Stimulated activated CD8-positive, alpha-beta memory T cell treated with anti-CD3 and anti-CD28 coated beads, Interleukin-15, amount 100 ng/mL, for 24 hours (primary cell): ENCODE measurements at regions not wholly inside any gene's neighbourhood (a gene's known extent, or its start where the extent isn't known, plus 50 kb on each side); places are given as distances from the start of the nearest gene placed in this dataset.
"Not testable (repeated sequence)": the region's sequence is repeated elsewhere in the genome, so short reads cannot be mapped to it uniquely, and the experiment has no call there.

Experiments used
- DNase-seq: peaks from one replicate; pipeline ENCODE4 v3.0.0-alpha.2; 2020; ENCODE audit warnings: low read depth

DNA sequence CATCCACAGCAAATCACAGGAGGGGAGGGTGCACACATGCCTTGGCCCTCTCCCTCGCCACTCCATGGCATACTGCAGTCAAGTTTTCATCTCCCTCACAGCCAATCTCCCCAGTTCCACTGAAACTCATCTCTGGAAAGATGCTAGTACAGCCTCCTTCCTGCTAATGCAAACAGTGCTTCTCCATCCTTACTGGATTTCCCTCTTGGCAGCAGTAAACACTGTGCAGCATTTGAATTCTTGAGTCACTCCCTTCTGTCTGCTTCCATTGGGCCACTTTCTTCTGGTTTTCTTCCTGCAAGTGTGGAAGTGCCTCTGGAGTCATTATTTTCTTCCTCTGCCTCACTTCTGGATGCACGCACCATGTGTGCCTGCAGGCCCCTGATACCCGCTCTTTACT is 460.3 kb downstream of the QKI start:
- no peak for DNase-seq

DNA sequence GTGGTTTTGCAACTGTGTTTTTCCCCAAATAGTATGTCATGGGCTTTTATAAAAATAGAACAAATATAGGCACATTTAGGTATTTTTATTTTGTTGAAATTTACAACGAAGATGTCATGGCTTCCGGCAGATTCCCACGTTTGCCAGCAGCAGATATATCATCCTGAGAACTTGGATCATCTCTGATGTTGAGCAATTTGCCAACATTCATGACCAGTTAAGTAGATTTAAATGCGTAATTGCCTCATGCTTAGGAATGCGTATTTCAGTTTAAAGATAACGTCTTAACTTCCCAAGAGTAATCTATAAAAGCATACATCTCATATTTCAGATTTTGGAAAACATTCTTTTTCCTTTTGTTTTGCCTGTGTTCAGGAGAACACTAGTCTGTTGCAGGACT is 457.8 kb downstream of the QKI start:
- no peak for DNase-seq

- DNase-seq, result no peak
Measured at GRCh38 chr6:163871616-163872015, 457.1 kb downstream of the QKI start.

DNA sequence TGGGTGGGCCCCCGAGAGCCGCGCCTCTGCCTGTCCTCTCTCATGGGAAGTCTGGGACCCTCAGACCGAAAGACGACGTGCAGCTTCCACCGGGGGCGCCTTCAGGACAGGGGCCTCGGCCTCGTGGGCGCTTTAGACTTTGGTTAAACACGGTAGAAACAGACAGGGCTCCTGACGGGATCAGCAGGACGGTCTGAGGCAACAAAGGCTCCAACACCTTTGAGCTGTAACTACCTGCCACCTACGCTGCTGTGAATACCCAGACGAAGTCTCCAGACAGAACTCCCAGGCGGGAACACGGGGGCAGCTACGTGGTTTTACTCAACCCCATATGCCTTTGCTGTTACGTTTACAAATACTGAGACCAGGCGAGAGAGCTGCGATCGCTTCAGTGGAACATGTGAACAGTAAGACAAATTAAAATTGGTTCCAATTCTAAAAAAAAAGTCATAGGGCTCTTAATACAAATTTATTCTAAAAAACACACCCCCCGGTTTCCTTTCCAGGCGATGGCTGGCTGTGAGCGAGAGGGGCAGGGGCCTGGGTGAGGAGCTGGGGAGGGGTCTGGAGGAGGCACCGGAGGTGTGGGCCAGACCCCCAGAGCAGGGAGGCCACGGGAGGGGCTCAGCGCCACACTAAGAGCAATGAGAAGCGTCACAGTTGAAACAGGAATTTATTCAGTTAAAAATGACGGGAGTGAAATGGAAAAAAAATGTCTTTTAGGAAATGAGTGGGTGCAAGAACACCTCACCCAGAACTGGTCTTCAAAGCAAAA is 453.2 kb downstream of the QKI start:
- no peak for DNase-seq

- no peak for DNase-seq
Measured at GRCh38 chr6:163866192-163866591, 451.7 kb downstream of the QKI start.

- no peak for DNase-seq
Measured at GRCh38 chr6:163863565-163863964, 449.0 kb downstream of the QKI start.

GRCh38 chr6:163862701-163863100 is 448.2 kb downstream of the QKI start:
- DNase-seq, result no peak

DNA sequence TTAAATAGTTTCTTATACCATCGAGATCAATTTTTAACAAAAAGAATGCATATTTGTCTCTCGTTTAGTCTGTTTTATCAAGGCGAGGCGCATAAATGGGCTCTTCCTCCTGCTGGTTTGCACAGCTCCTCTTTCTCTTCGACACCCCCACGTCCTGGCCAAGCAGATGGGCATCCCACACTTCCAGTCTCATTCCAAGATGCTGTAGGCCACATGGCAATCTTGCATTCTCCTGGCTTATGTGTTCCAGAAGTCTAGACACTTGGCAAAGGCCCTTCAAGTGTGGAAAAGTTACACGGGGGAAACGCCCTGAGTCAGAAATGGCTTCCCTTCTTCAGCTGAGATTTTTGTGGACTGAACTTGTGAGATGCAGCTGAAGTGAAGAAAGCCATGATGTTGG is 447.1 kb downstream of the QKI start:
- no peak for DNase-seq

GRCh38 chr6:163860287-163861081 is 446.0 kb downstream of the QKI start:
- DNase-seq, result no peak

DNA sequence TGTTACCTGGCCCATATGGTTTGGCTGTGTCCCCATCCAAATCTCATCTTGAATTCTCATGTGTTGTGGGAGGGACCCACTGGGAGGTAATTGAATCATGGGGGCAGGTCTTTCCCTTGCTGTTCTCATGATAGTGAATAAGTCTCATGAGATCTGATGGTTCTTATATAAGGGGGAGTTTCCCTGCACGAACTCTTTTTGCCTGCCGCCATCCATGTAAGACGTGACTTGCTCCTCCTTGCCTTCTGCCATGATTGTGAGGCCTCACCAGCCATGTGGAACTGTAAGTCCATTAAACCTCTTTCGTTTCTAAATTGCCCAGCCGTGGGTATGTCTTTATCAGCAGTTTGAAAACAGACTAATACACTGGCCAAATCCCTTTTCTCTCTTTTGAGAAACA is 444.4 kb downstream of the QKI start:
- not testable (repeated sequence) for DNase-seq

- no peak for DNase-seq
Measured at GRCh38 chr6:163857421-163857820, 442.9 kb downstream of the QKI start.

DNA sequence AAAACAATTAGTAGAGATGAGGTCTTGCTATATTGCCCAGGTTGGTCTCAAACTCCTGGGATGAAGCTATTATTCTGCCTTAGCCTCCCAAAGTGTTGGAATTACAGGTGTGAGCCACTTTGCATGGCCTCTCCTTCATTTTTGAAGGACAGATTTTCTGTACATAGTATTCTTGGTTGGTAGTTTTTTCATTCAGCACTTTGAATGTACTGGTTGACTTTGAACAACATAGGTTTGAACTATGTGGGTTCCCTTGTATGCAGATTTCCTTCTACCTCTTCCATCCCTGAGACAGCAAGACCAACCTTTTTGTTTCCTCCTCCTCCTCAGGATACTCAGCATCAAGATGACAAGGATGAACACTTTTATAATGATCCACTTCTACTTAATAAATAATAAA is 436.4 kb downstream of the QKI start:
- DNase-seq, result no peak

DNA sequence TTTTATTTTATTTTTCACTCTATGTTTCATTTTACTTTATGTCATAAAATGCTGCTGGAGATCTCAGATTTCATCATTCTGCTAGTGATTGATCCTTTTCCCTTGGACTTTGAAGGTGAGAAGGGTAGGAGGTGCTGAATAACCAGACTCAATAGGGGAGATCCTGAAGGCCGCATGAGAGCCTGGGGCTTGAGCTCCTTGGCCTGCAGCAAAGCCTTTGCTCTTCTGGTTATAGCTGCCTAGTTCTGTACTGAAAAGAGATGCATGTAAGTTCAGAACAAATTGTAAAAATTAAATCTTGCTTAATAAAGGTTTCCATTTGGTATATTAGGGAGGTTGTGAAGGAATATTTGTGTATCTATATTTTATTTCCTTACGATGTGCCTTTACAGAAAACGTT is 430.2 kb downstream of the QKI start:
- DNase-seq, result no peak

DNA sequence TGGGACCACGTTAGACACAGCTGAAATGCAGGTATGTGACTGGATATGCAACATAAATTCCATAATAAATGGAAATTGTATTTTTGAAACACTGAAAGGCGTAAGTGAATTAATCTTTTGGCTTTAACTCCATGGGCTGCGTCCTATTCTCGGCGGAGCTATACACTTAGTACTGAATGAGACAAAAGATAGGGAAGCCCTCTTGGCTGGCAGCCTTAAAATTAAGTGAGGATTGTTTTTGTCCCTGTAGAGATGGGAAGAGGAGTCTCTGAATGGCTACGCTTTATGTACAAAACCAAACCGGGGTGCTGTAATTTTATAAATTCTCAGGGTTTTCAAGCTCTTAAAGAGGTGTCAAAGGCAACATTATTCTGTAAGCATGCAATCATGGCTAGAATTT is 429.8 kb downstream of the QKI start:
- no peak for DNase-seq

DNA sequence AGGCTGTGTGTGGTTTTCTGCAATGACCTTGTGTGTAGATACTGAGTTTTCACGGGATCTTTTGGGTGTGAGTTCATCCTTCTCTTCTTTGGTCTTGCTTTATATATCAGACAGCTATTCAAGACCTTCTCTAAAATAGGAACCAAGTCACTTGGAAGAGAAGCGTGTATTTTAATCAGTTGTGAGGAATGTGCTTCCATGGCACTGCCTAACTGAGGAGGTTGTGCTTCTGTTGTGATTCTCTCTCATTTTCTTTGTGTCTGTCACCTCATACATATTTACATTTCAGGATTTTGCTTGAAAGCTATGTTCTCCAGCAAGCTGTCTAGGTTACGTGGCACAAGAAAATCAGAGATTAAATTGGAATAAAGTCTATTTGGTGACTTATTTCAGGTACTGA is 428.7 kb downstream of the QKI start:
- DNase-seq, result no peak

DNA sequence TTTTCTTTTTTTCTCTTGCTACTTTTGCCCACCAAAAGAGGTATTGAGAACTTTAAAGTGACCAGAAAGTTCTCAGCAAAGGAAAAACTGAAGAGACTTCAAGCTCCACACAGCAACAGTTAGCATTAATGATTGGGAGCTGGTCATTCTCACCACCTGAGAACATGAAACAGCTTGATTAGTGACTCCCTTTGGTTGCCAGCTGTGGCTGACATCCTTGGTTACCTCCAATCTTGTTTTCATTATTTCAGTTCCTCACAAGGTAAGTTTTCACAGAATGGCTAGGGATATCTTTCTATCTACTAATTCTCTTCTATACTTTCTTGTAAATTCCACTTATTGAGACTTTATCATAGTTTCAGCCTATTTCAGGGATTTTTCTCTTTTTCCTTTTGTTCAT is 427.9 kb downstream of the QKI start:
- DNase-seq, result no peak

DNA sequence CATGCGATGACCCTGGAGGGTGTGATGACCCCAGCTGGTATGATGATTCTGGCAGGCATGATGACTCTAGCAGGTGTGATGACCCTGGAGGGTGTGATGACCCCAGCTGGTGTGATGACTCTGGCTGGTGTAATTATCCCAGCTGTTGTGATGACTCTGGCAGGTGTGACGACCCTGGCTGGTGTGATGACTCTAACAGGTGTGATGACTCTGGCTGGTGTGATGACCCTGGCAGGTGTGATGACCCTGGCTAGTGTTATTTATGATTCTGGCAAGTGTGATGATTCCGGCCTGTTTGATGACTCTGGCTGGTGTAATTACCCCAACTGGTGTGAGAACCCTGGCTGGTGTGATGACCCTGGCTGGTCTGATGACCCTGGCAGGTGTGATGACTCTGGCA is 427.2 kb downstream of the QKI start:
- DNase-seq, result no peak

DNA sequence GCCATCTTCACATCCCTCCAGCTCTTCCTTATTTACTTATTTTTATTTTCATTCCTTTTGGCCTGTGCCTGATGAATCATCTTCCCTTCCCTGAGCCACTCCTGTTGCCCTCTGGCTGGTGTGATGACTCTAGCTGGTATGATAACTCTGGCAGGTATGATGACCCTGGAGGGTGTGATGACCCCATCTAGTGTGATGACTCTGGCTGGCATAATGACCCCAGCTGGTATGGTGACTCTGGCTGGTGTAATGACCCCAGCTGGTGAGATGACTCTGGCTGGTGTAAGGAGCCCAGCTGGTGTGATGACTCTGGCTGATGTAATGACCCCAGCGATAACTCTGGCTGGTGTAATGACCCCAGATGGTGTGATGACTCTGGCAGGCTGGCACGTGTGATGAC is 426.8 kb downstream of the QKI start:
- no peak for DNase-seq

DNA sequence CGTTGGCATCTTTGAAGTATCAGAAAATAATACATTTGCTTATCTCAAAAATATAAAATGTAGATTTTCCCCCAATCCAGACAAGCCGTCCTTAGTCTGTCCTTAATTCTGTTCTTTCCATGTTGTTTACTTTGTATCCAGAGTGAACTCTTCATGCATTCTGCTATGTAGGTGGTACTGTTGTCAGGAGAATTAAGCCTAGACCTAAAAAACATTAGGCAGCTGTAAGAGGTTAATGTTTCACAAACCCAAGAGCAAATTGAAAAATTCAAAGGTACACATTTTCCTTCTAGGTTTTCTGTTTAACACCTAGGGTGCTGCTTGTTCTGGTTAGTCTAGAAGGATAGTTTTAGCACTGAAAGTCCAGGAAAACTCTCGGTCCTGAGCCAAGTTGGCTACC is 426.4 kb downstream of the QKI start:
- no peak for DNase-seq

DNA sequence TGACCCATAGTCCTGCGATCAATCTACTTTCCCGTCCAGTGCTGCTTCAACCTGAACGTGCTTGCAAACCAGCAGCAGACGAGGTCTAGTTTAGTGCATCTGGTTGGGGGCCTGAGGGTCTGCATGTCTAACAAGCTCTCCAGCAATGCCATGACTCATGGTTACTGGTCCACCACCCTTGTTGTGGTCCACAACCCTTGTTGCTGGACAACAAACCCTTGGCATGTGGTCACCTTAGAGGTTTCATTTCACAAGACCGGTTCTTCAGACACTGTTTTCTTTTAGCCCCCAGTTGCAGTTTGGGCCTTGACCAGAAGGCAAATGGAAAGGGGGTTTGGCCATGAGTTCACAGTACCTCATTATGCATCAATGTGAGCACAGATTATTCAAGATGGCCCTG is 424.8 kb downstream of the QKI start:
- DNase-seq, result no peak

DNA sequence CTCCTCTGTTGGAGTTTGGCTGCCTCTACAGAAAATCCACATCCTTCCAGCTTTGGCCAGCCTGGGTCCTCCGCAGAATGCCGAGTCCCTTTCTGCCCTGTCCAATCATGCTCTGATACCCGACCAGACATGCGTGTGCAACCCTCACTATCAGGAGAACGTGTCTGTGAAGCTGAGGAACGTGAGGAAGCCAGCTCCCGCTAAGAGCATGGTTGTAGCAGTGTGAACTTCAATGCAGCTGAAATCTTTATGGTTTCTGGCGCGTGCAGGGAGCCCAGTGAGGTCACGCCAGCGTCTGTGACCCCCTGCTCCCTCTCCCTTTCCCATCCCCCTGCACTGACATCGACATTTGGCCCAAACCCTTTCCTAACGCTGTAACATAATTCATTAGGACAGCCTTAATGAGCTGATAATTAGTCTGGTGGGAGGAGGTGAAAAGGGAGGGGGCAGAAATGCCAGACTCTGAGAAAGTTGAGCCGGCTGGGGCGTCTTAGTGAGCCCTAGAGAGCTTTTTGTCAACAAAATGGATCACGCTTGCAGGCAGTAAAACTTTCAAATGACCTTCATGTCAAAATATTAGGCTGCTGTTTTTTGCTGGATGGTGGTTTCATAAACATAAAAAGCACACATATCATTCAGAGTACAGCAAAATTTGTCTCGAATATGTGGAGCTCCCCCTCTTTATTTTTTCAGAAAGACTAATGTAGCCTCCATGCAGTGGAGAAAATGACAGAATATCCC is 423.3 kb downstream of the QKI start:
- no peak for DNase-seq

DNA sequence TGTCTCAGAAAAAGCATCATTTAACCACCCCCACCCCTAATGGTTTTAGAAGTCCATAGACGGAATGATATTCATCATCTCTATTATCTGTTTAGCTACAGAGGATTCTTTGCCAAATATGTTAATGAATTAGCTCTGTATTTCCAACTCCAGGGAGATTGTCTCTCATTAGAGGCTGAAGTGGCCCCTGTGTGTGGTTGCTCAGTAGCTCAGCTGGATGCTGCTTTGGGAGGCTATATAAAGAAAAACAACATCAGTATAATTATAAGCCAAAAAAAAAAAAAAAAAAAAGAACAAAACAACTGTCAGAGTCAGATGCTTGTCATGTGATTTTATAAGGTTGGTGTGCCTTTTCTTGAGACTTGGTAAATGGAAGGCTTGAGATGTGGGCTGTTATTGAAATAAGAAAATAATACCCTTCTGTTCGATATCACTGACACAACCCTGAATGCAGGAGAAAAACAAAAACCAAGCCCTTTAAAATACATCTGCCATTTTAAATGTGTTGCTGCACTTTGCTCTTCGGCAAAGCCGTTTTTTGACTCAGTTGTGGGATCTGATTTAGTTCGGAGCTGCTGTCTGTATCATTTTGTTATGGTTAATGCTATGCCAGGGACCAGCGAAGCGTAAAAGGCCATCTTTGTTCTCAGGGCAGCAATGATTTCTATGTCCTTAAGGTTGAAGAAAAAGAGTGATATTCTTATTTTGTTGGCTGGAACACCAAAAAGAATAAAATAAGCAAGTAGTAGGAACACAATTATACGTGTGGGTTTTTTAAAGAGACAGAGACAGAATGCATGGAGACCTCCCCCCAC is 422.6 kb downstream of the QKI start:
- DNase-seq, result no peak
